Fibroblast of lung (primary cell): ENCODE measurements at regions not wholly inside any gene's neighbourhood (a gene's known extent, or its start where the extent isn't known, plus 50 kb on each side); places are given as distances from the start of the nearest gene placed in this dataset.

ENCODE experiments used
- DNase-seq, 2 donors: peaks; one replicate each; pipeline versions ENCODE4 v3.0.0 to v3.0.0-alpha.2; 2010; ENCODE audit warnings: low read depth in 2 of 2
- H2AFZ ChIP-seq: 2 replicates; pipeline ENCODE4 v1.5.1; 2012; ENCODE audit warnings: low read length, control low read depth, inconsistent platforms
- H3K27ac ChIP-seq: 2 replicates; pipeline ENCODE4 v1.5.1; 2011; ENCODE audit warnings: low read length, control low read depth; ENCODE audit not compliant: insufficient read depth
- H3K27me3 ChIP-seq: 2 replicates; pipeline ENCODE4 v1.5.1; 2011; ENCODE audit warnings: mild to moderate bottlenecking, low read length; ENCODE audit not compliant: control insufficient read depth, insufficient read depth
- H3K36me3 ChIP-seq: 2 replicates; pipeline ENCODE4 v1.5.1; 2011; ENCODE audit warnings: low read length; ENCODE audit not compliant: control insufficient read depth, insufficient read depth
- H3K4me1 ChIP-seq: 2 replicates; pipeline ENCODE4 v1.5.1; 2011; ENCODE audit warnings: low read length; ENCODE audit not compliant: control insufficient read depth, insufficient read depth; ENCODE audit errors: extremely low read depth
- H3K4me2 ChIP-seq: 2 replicates; pipeline ENCODE4 v1.5.1; 2011; ENCODE audit warnings: low read length, control low read depth; ENCODE audit not compliant: insufficient read depth; ENCODE audit errors: extremely low read depth
- H3K4me3 ChIP-seq, 4 experiments: fragments of 200-600 bp in 1 of 4; sonication (generic) in 1 of 4; replicated peaks in 1 of 4; 2 replicates each; pipeline ENCODE4 v1.5.1; 2011 to 2016; ENCODE audit warnings: low read length in 4 of 4, low read depth in 3 of 4, mild to moderate bottlenecking in 3 of 4, control low read depth in 2 of 4, inconsistent platforms in 1 of 4, mixed read lengths in 1 of 4; ENCODE audit not compliant: insufficient read depth in 1 of 4; ENCODE audit errors: control extremely low read depth in 1 of 4
- H3K79me2 ChIP-seq: 2 replicates; pipeline ENCODE4 v1.5.1; 2012; ENCODE audit warnings: mild to moderate bottlenecking, low read length, inconsistent platforms; ENCODE audit not compliant: control insufficient read depth, insufficient read depth
- H3K9ac ChIP-seq: 2 replicates; pipeline ENCODE4 v1.5.1; 2011; ENCODE audit warnings: mild to moderate bottlenecking, low read length, control low read depth; ENCODE audit not compliant: insufficient read depth
- H3K9me3 ChIP-seq: 2 replicates; pipeline ENCODE4 v1.5.1; 2012; ENCODE audit warnings: low read depth, low read length; ENCODE audit not compliant: control insufficient read depth, insufficient read depth
- H4K20me1 ChIP-seq: 2 replicates; pipeline ENCODE4 v1.5.1; 2011; ENCODE audit warnings: low read length; ENCODE audit not compliant: control insufficient read depth, insufficient read depth; ENCODE audit errors: extremely low read depth
- EZH2 ChIP-seq: IDR thresholded peaks from 2 replicates; pipeline ENCODE4 v1.5.1; 2012; ENCODE audit warnings: low read length, control low read depth, mild to moderate bottlenecking; ENCODE audit errors: missing control alignments
- TF ChIP-seq, protein P1 (sequence below), 2 donors: IDR thresholded peaks in 1 of 2; conservative IDR thresholded peaks in 1 of 2; 1 replicate in 1 of 2; 2 replicates in 1 of 2; pipeline ENCODE4 v1.5.1; 2011 to 2012; ENCODE audit warnings: low read length in 2 of 2, control low read depth in 1 of 2, inconsistent platforms in 1 of 2, low read depth in 1 of 2, mild to moderate bottlenecking in 1 of 2

DNA sequence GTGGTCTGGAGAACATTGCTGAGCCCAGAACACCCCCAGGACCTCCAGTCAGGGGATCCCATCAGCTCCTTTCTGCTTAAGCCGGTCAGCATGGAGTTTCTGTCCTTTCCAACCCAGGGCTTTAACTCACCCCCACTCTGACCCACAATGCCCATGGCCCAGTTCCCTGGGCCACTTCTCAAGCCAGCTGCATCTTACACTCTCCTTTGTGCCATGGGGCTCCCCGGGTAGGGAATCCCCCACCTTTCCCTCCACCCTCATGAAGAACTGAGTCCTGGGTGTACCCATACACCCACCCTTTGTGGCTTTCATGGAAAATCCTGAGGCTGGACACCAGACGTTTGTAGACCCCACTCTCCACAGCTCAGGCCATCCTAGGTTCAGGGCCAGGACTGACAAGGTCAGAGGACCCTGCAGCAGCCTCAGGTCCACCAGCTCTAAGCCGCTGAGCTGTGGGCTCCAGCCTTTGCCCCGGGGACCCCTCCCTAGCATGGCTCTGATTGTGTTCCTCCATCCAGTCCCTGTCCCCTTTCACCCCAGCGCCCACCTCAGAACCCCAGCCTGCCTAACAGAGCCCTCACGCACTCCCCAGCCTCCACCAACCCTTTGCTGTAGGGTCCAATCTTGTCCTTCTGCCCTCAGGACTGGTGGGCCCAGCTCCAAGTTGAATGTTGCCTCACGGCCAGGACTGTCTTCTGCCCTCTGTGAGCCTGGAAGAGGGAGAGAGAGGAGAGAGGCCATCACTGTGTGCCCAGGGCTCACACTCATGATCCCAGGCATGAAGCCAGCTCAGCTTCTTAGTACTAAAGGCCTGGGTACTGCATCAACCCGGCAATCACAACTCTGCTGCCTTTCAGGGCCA lies 394.8 kb downstream of the MATN1 start:
- H3K79me2 ChIP-seq, result no peaks in the 10 kb centered on the region
- H3K27me3 ChIP-seq, result no peaks in the 10 kb centered on the region
- no peaks in the 10 kb centered on the region for H3K36me3 ChIP-seq
- no peaks in the 10 kb centered on the region for H3K9me3 ChIP-seq
- no peak overlapping the region for H2AFZ ChIP-seq
- H3K27ac ChIP-seq, result no peak overlapping the region
- H4K20me1 ChIP-seq, result no peaks in the 10 kb centered on the region
- no peak overlapping the region for H3K4me3 ChIP-seq
- H3K9ac ChIP-seq, result no peak overlapping the region
- no peaks in the 10 kb centered on the region for H3K4me1 ChIP-seq
- H3K4me2 ChIP-seq, result no peak overlapping the region
- no peak for DNase-seq
- TF ChIP-seq, protein P1, sequence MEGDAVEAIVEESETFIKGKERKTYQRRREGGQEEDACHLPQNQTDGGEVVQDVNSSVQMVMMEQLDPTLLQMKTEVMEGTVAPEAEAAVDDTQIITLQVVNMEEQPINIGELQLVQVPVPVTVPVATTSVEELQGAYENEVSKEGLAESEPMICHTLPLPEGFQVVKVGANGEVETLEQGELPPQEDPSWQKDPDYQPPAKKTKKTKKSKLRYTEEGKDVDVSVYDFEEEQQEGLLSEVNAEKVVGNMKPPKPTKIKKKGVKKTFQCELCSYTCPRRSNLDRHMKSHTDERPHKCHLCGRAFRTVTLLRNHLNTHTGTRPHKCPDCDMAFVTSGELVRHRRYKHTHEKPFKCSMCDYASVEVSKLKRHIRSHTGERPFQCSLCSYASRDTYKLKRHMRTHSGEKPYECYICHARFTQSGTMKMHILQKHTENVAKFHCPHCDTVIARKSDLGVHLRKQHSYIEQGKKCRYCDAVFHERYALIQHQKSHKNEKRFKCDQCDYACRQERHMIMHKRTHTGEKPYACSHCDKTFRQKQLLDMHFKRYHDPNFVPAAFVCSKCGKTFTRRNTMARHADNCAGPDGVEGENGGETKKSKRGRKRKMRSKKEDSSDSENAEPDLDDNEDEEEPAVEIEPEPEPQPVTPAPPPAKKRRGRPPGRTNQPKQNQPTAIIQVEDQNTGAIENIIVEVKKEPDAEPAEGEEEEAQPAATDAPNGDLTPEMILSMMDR (conservative IDR thresholded peaks at IDR 0.05 in 1 of 2, IDR thresholded peaks at IDR 0.05 in 1 of 2; ENCODE audit: low read depth in 1 of 2, low read length in 2 of 2), result no peak
- TF ChIP-seq EZH2, result no peak

DNA sequence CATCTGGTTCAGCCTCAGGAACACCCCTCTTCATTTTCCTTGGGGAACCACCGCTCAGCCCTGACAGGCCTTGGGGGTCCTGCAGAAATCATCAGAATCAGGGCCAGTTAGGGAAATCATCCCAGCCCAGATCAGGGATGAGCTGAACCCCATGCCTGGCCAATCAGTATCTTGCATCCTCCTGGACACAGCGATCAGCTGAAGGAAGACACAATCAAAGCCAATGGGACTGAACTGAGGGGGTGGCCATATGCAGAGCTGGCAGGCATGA lies 395.4 kb downstream of the MATN1 start:
- no peaks in the 10 kb centered on the region for H3K9me3 ChIP-seq
- H3K79me2 ChIP-seq, result no peaks in the 10 kb centered on the region
- TF ChIP-seq, protein P1 (conservative IDR thresholded peaks at IDR 0.05 in 1 of 2, IDR thresholded peaks at IDR 0.05 in 1 of 2; ENCODE audit: low read depth in 1 of 2, low read length in 2 of 2), result no peak
- TF ChIP-seq EZH2, result no peak
- H3K4me1 ChIP-seq, result no peaks in the 10 kb centered on the region
- no peak overlapping the region for H2AFZ ChIP-seq
- no peak overlapping the region for H3K27ac ChIP-seq
- H3K4me3 ChIP-seq, result no peak overlapping the region
- no peaks in the 10 kb centered on the region for H4K20me1 ChIP-seq
- H3K9ac ChIP-seq, result no peak overlapping the region
- no peak overlapping the region for H3K4me2 ChIP-seq
- no peak for DNase-seq
- no peaks in the 10 kb centered on the region for H3K36me3 ChIP-seq
- H3K27me3 ChIP-seq, result no peaks in the 10 kb centered on the region

DNA sequence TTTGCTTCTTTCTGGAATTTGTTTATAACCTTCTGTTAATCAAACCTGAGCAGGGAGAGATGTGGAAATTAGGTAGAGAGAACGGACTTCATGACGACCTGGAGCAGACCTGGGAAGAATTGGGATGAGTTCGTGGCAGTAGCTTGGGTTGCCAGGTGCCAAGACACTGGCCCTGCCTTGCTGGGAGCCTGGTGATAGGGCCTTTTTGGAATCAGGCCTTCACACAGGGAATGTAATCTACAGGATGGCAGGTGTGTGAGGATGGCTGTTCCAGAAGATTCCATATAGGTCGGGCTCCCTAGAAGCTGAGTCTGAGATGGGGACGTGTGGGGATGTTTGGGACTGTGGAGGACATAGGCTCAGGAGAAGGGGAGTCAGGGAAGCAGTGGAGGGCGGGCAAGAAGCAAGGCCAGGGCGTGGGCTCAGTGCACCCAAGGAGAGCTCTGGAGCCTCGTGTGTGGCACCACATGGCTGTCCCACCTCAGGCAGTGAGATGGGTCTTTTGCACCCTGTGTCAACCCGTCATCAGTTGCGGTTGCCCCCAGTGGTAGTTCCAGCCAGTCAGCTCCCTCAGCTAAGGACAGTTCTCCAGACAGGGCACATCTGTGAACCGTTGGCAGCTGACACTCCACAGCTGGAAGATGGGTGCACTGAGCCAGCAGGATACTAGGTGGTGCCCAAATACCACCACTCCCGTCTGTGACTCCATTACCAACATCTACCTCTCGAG lies 395.9 kb downstream of the MATN1 start:
- no peaks in the 10 kb centered on the region for H3K36me3 ChIP-seq
- no peak overlapping the region for H2AFZ ChIP-seq
- H4K20me1 ChIP-seq, result no peaks in the 10 kb centered on the region
- H3K27ac ChIP-seq, result no peak overlapping the region
- no peaks in the 10 kb centered on the region for H3K4me1 ChIP-seq
- no peak for DNase-seq
- H3K4me3 ChIP-seq, result no peak overlapping the region
- no peaks in the 10 kb centered on the region for H3K79me2 ChIP-seq
- H3K9ac ChIP-seq, result no peak overlapping the region
- no peaks in the 10 kb centered on the region for H3K9me3 ChIP-seq
- H3K27me3 ChIP-seq, result no peaks in the 10 kb centered on the region
- H3K4me2 ChIP-seq, result no peak overlapping the region
- TF ChIP-seq, protein P1 (conservative IDR thresholded peaks at IDR 0.05 in 1 of 2, IDR thresholded peaks at IDR 0.05 in 1 of 2; ENCODE audit: low read depth in 1 of 2, low read length in 2 of 2), result no peak
- TF ChIP-seq EZH2, result no peak
